Forelimb muscle (tissue), 1 donor: ENCODE measurements at regions not wholly inside any gene's neighbourhood (a gene's known extent, or its start where the extent isn't known, plus 50 kb on each side); places are given as distances from the start of the nearest gene placed in this dataset.
"Not testable (repeated sequence)": the region's sequence is repeated elsewhere in the genome, so short reads cannot be mapped to it uniquely, and the experiment has no call there.

Source experiments
- DNase-seq: peaks from one replicate; pipeline ENCODE4 v3.0.0-alpha.2; 2013; ENCODE audit warnings: low read depth

GRCh38 chr10:23870651-23871610, 338.0 kb upstream of the KIAA1217 start:
- DNase-seq, result no peak

- no peak for DNase-seq
Measured at GRCh38 chr10:23872290-23872689, 336.6 kb upstream of the KIAA1217 start.

- no peak for DNase-seq
Measured at GRCh38 chr10:23877791-23878320, 331.1 kb upstream of the KIAA1217 start.

GRCh38 chr10:23884670-23885069, 324.3 kb upstream of the KIAA1217 start:
- DNase-seq, result no peak

GRCh38 chr10:23885853-23886252, 323.1 kb upstream of the KIAA1217 start:
- DNase-seq, result no peak

GRCh38 chr10:23886355-23886754, 322.6 kb upstream of the KIAA1217 start:
- DNase-seq, result no peak

GRCh38 chr10:23891301-23891700, 317.6 kb upstream of the KIAA1217 start:
- no peak for DNase-seq

GRCh38 chr10:23892296-23892695, 316.6 kb upstream of the KIAA1217 start:
- DNase-seq, result no peak

- DNase-seq, result no peak
Measured at GRCh38 chr10:23897267-23897666, 311.7 kb upstream of the KIAA1217 start.

- DNase-seq, result no peak
Measured at GRCh38 chr10:23897861-23898260, 311.1 kb upstream of the KIAA1217 start.

GRCh38 chr10:23899166-23899565, 309.8 kb upstream of the KIAA1217 start:
- no peak for DNase-seq

GRCh38 chr10:23910291-23910690, 298.6 kb upstream of the KIAA1217 start:
- no peak for DNase-seq

GRCh38 chr10:23912884-23913404, 296.0 kb upstream of the KIAA1217 start:
- DNase-seq, result no peak

- no peak for DNase-seq
Measured at GRCh38 chr10:23914641-23915040, 294.3 kb upstream of the KIAA1217 start.

- no peak for DNase-seq
Measured at GRCh38 chr10:23917251-23917840, 291.6 kb upstream of the KIAA1217 start.

GRCh38 chr10:23918090-23918723, 290.7 kb upstream of the KIAA1217 start:
- DNase-seq, result no peak

- DNase-seq, result no peak
Measured at GRCh38 chr10:23918839-23919238, 290.1 kb upstream of the KIAA1217 start.

- no peak for DNase-seq
Measured at GRCh38 chr10:23927576-23928325, 281.2 kb upstream of the KIAA1217 start.

- not testable (repeated sequence) for DNase-seq
Measured at GRCh38 chr10:23934023-23934422, 274.9 kb upstream of the KIAA1217 start.

GRCh38 chr10:23945845-23946244, 263.1 kb upstream of the KIAA1217 start:
- DNase-seq, result no peak

- DNase-seq, result no peak
Measured at GRCh38 chr10:23951841-23952240, 257.1 kb upstream of the KIAA1217 start.
